Neuronal stem cell (in vitro differentiated cells): ENCODE measurements at regions not wholly inside any gene's neighbourhood (a gene's known extent, or its start where the extent isn't known, plus 50 kb on each side); places are given as distances from the start of the nearest gene placed in this dataset.
"Not testable (repeated sequence)": the region's sequence is repeated elsewhere in the genome, so short reads cannot be mapped to it uniquely, and the experiment has no call there.

Experiments used
- DNase-seq: peaks from one replicate; pipeline ENCODE4 v3.0.0-alpha.2; 2013; ENCODE audit warnings: low spot score
- H2AFZ ChIP-seq: one replicate; pipeline ENCODE4 v1.6.1; 2013; ENCODE audit warnings: mild to moderate bottlenecking, low read length, inconsistent platforms
- H2AK5ac ChIP-seq: 2 replicates; pipeline ENCODE4 v1.6.1; 2013; ENCODE audit warnings: low read depth, mild to moderate bottlenecking, inconsistent platforms, low read length, moderate library complexity, mixed read lengths
- H2BK120ac ChIP-seq: 2 replicates; pipeline ENCODE4 v1.6.1; 2013; ENCODE audit warnings: low read depth, mild to moderate bottlenecking, inconsistent platforms, low read length, moderate library complexity, mixed read lengths
- H2BK12ac ChIP-seq: one replicate; pipeline ENCODE4 v1.6.1; 2013; ENCODE audit warnings: low read length, inconsistent platforms
- H2BK15ac ChIP-seq: 2 replicates; pipeline ENCODE4 v1.6.1; 2013; ENCODE audit warnings: mild to moderate bottlenecking, low read length, inconsistent platforms, mixed read lengths
- H2BK5ac ChIP-seq: one replicate; pipeline ENCODE4 v1.6.1; 2013; ENCODE audit warnings: inconsistent platforms, mild to moderate bottlenecking, low read length, moderate library complexity
- H3K14ac ChIP-seq: one replicate; pipeline ENCODE4 v1.6.1; 2013; ENCODE audit warnings: low read length, inconsistent platforms
- H3K18ac ChIP-seq: 2 replicates; pipeline ENCODE4 v1.6.1; 2013; ENCODE audit warnings: low read length, inconsistent platforms
- H3K23ac ChIP-seq: 2 replicates; pipeline ENCODE4 v1.6.1; 2013; ENCODE audit warnings: low read depth, mild to moderate bottlenecking, mixed read lengths, low read length, inconsistent platforms; ENCODE audit not compliant: poor library complexity
- H3K27ac ChIP-seq: replicated peaks from 3 replicates; pipeline ENCODE4 v1.5.1; 2013; ENCODE audit warnings: low read length, inconsistent platforms
- H3K27me3 ChIP-seq, 3 experiments: 2 replicates each; pipeline ENCODE4 v1.6.1; 2013; ENCODE audit warnings: low read length in 3 of 3, mild to moderate bottlenecking in 2 of 3, inconsistent platforms in 1 of 3, low read depth in 1 of 3, mixed read lengths in 1 of 3, moderate library complexity in 1 of 3; ENCODE audit not compliant: control insufficient read depth in 3 of 3, insufficient read depth in 3 of 3
- H3K36me3 ChIP-seq, 2 donors: replicated peaks in 1 of 2; 2 replicates each; pipeline ENCODE4 v1.6.1; 2013; ENCODE audit warnings: low read length in 2 of 2; ENCODE audit not compliant: control insufficient read depth in 2 of 2, insufficient read depth in 2 of 2
- H3K4ac ChIP-seq: 2 replicates; pipeline ENCODE4 v1.6.1; 2013; ENCODE audit warnings: inconsistent platforms, mild to moderate bottlenecking, low read length, moderate library complexity
- H3K4me1 ChIP-seq, 2 donors: 1 replicate in 1 of 2; 2 replicates in 1 of 2; pipeline ENCODE4 v1.6.1; 2013; ENCODE audit warnings: low read length in 2 of 2, low read depth in 1 of 2; ENCODE audit not compliant: control insufficient read depth in 2 of 2, insufficient read depth in 1 of 2
- H3K4me2 ChIP-seq: one replicate; pipeline ENCODE4 v1.6.1; 2013; ENCODE audit warnings: mild to moderate bottlenecking, low read length, inconsistent platforms; ENCODE audit not compliant: insufficient read depth, poor library complexity, severe bottlenecking
- H3K4me3 ChIP-seq, 2 donors: 2 replicates each; pipeline ENCODE4 v1.5.1; 2013; ENCODE audit warnings: low read length in 2 of 2, mild to moderate bottlenecking in 2 of 2, inconsistent platforms in 1 of 2, moderate library complexity in 1 of 2
- H3K79me1 ChIP-seq: one replicate; pipeline ENCODE4 v1.6.1; 2013; ENCODE audit warnings: low read depth, mild to moderate bottlenecking, inconsistent platforms, low read length, moderate library complexity
- H3K9ac ChIP-seq: one replicate; pipeline ENCODE4 v1.6.1; 2013; ENCODE audit warnings: mild to moderate bottlenecking, low read depth, low read length, inconsistent platforms; ENCODE audit not compliant: poor library complexity
- H3K9me3 ChIP-seq, 2 donors: replicated peaks in 1 of 2; 2 replicates each; pipeline versions ENCODE3 to v1.6.1; 2013; ENCODE audit warnings: low read length in 2 of 2, mild to moderate bottlenecking in 2 of 2, inconsistent platforms in 1 of 2, low read depth in 1 of 2, mixed read lengths in 1 of 2, moderate library complexity in 1 of 2; ENCODE audit not compliant: control insufficient read depth in 2 of 2, insufficient read depth in 1 of 2
- H4K8ac ChIP-seq: one replicate; pipeline ENCODE4 v1.6.1; 2013; ENCODE audit warnings: low read depth, mild to moderate bottlenecking, inconsistent platforms, low read length, moderate library complexity
- H4K91ac ChIP-seq: one replicate; pipeline ENCODE4 v1.6.1; 2013; ENCODE audit warnings: low read length, low read depth, mild to moderate bottlenecking, inconsistent platforms; ENCODE audit not compliant: poor library complexity
- WGBS, 2 donors: extraction: QIAGEN DNeasy Blood & Tissue Kit; methylation state at CpG; one replicate each; pipeline ENCODE4 v1.1.7; 2013; ENCODE audit warnings: missing lambda C conversion rate in 2 of 2, mixed read lengths in 1 of 2; ENCODE audit not compliant: insufficient read length in 2 of 2, insufficient replicate concordance in 1 of 2; ENCODE audit errors: extremely low coverage in 2 of 2; 5-methylcytosine and 5-hydroxymethylcytosine counted together

- H2AFZ ChIP-seq: no peak overlapping the region
- no peaks in the 10 kb centered on the region for H3K27me3 ChIP-seq
- H3K4me1 ChIP-seq: no peaks in the 10 kb centered on the region
- no peak overlapping the region for H3K9ac ChIP-seq
- H3K9me3 ChIP-seq: no peaks in the 10 kb centered on the region
- no peak overlapping the region for H3K4ac ChIP-seq
- no peak overlapping the region for H3K23ac ChIP-seq
- H3K27ac ChIP-seq: no peak overlapping the region
- H4K8ac ChIP-seq: no peak overlapping the region
- no peak overlapping the region for H2AK5ac ChIP-seq
- no peak overlapping the region for H3K4me2 ChIP-seq
- no peak overlapping the region for H2BK5ac ChIP-seq
- no peak overlapping the region for H2BK120ac ChIP-seq
- H4K91ac ChIP-seq: no peak overlapping the region
- H3K36me3 ChIP-seq: no peaks in the 10 kb centered on the region
- H3K18ac ChIP-seq: no peak overlapping the region
- no peak overlapping the region for H3K14ac ChIP-seq
- H2BK12ac ChIP-seq: no peak overlapping the region
- no peak overlapping the region for H3K4me3 ChIP-seq
- H3K79me1 ChIP-seq: no peaks in the 10 kb centered on the region
- H2BK15ac ChIP-seq: no peak overlapping the region
- no peak for DNase-seq
These were observed 105.4 kb upstream of the DIAPH2 start for GRCh38 chrX:96579252-96579651.

- H3K4me3 ChIP-seq: no peak overlapping the region
- no peak overlapping the region for H3K9ac ChIP-seq
- H3K79me1 ChIP-seq: no peaks in the 10 kb centered on the region
- no peaks in the 10 kb centered on the region for H3K36me3 ChIP-seq
- no peak overlapping the region for H3K27ac ChIP-seq
- H3K18ac ChIP-seq: no peak overlapping the region
- no peak overlapping the region for H2BK120ac ChIP-seq
- H3K23ac ChIP-seq: no peak overlapping the region
- H2AFZ ChIP-seq: no peak overlapping the region
- no peak overlapping the region for H3K4ac ChIP-seq
- WGBS, 2 donors: no CpG with 5 or more reads among the region's 2 CpGs
- no peaks in the 10 kb centered on the region for H3K27me3 ChIP-seq
- DNase-seq: no peak
- H3K14ac ChIP-seq: no peak overlapping the region
- H2BK15ac ChIP-seq: no peak overlapping the region
- H4K91ac ChIP-seq: no peak overlapping the region
- H3K9me3 ChIP-seq: no peaks in the 10 kb centered on the region
- H3K4me2 ChIP-seq: no peak overlapping the region
- H2BK5ac ChIP-seq: no peak overlapping the region
- no peak overlapping the region for H2BK12ac ChIP-seq
- no peak overlapping the region for H2AK5ac ChIP-seq
- H4K8ac ChIP-seq: no peak overlapping the region
- H3K4me1 ChIP-seq: no peaks in the 10 kb centered on the region
These were observed 94.2 kb upstream of the DIAPH2 start for GRCh38 chrX:96590403-96590802.

GRCh38 chrX:96591421-96591820 is 93.2 kb upstream of the DIAPH2 start:
- Histone ChIP-seq H3K4me3 (no peak overlapping the region), H3K23ac (no peak overlapping the region), H2AFZ (no peak overlapping the region), H3K9ac (no peak overlapping the region), H3K18ac (no peak overlapping the region), H3K4me1 (no peaks in the 10 kb centered on the region), H2BK12ac (no peak overlapping the region), H4K8ac (no peak overlapping the region), H3K14ac (no peak overlapping the region), H3K27ac (no peak overlapping the region), H3K9me3 (no peaks in the 10 kb centered on the region), H3K27me3 (no peaks in the 10 kb centered on the region), H3K36me3 (no peaks in the 10 kb centered on the region), H3K79me1 (no peaks in the 10 kb centered on the region), H2BK5ac (no peak overlapping the region), H2BK120ac (no peak overlapping the region), H3K4ac (no peak overlapping the region), H3K4me2 (no peak overlapping the region), H2BK15ac (no peak overlapping the region), H4K91ac (no peak overlapping the region), H2AK5ac (no peak overlapping the region)
- WGBS, 2 donors: no CpG with 5 or more reads among the region's 4 CpGs
- DNase-seq: no peak

DNA sequence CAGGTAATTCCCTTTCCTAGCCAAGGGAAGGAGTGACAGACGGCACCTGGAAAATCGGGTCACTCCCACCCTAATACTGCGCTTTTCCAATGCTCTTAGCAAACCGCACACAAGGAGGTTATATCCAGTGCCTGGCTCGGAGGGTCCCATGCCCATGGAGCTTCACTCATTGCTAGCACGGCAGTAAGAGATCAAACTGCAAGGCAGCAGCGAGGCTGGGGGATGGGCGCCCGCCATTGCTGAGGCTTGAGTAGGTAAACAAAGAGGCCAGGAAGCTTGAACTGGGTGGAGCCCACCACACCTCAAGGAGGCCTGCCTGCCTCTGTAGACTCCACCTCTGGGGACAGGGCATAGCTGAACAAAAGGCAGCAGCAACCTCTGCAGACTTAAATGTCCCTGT is 86.8 kb upstream of the DIAPH2 start:
- H2BK5ac ChIP-seq, H3K23ac ChIP-seq, H2BK12ac ChIP-seq, H2BK120ac ChIP-seq, H3K27ac ChIP-seq, H3K9ac ChIP-seq, H3K36me3 ChIP-seq, H3K27me3 ChIP-seq, H3K18ac ChIP-seq, H4K8ac ChIP-seq, DNase-seq, H3K4me1 ChIP-seq, H3K9me3 ChIP-seq, H3K4me3 ChIP-seq, H4K91ac ChIP-seq, H3K4me2 ChIP-seq, H3K79me1 ChIP-seq, H2AFZ ChIP-seq, H2BK15ac ChIP-seq, H2AK5ac ChIP-seq, H3K14ac ChIP-seq, H3K4ac ChIP-seq: not testable (repeated sequence)
- WGBS, 2 donors: no CpG with 5 or more reads among the region's 9 CpGs
